A673 (cell line): ENCODE measurements at regions not wholly inside any gene's neighbourhood (a gene's known extent, or its start where the extent isn't known, plus 50 kb on each side); places are given as distances from the start of the nearest gene placed in this dataset.

ENCODE experiments used
- BruUV-seq: library from RNA; stranded (reverse); fragments of 400-500 nt; replicated peaks from 2 replicates; lab custom pipeline; 2021; lab: Mats Ljungman, UMichigan
- CTCF ChIA-PET: fragments of 300-600 bp; sonication (Branson Sonifier 250); formaldehyde crosslinking; loops from one replicate; lab custom pipeline; 2022; ENCODE audit warnings: antibody characterized with exemption; lab: Charles Lee
- POLR2A ChIA-PET: fragments of 300-600 bp; sonication (Branson Sonifier 250); formaldehyde crosslinking; loops from one replicate; lab custom pipeline; 2022; ENCODE audit warnings: antibody characterized with exemption; ENCODE audit not compliant: low non-redundant PET; lab: Charles Lee
- DNase-seq: peaks from one replicate; pipeline ENCODE4 v3.0.0-alpha.2; 2015; ENCODE audit warnings: low spot score
- H3K27ac ChIP-seq: fragments of 200-600 bp; sonication (generic); 2 replicates; pipeline ENCODE4 v1.5.1; 2016; ENCODE audit warnings: mixed run types, low read depth, mild to moderate bottlenecking, mixed read lengths, antibody characterized with exemption, low read length; ENCODE audit not compliant: poor library complexity, severe bottlenecking
- H3K27me3 ChIP-seq: fragments of 200-600 bp; sonication (generic); replicated peaks from 2 replicates; pipeline ENCODE4 v1.6.1; 2017; ENCODE audit warnings: mixed run types, low read depth, mild to moderate bottlenecking, mixed read lengths, antibody characterized with exemption, low read length; ENCODE audit not compliant: insufficient read depth, poor library complexity
- H3K36me3 ChIP-seq: fragments of 200-600 bp; sonication (generic); 2 replicates; pipeline ENCODE4 v1.6.1; 2016; ENCODE audit warnings: mixed run types, mild to moderate bottlenecking, mixed read lengths, antibody characterized with exemption, low read length; ENCODE audit not compliant: insufficient read depth, poor library complexity, severe bottlenecking
- H3K4me1 ChIP-seq: fragments of 200-600 bp; sonication (generic); 2 replicates; pipeline ENCODE4 v1.6.1; 2017; ENCODE audit warnings: mixed run types, mild to moderate bottlenecking, mixed read lengths, antibody characterized with exemption, low read length; ENCODE audit not compliant: insufficient read depth, poor library complexity, severe bottlenecking
- H3K4me3 ChIP-seq: fragments of 200-600 bp; sonication (generic); 2 replicates; pipeline ENCODE4 v1.5.1; 2016; ENCODE audit warnings: low read depth, mixed run types, mild to moderate bottlenecking, mixed read lengths, low read length; ENCODE audit not compliant: poor library complexity, severe bottlenecking
- H3K9me3 ChIP-seq: fragments of 200-600 bp; sonication (generic); 2 replicates; pipeline ENCODE4 v1.6.1; 2016; ENCODE audit warnings: mixed run types, low read depth, mild to moderate bottlenecking, mixed read lengths, antibody characterized with exemption, low read length; ENCODE audit not compliant: poor library complexity, severe bottlenecking
- CTCF ChIP-seq: fragments of 300-800, 200-600 bp; sonication (generic); conservative IDR thresholded peaks from 2 replicates; pipeline ENCODE4 v1.5.1; 2017; ENCODE audit warnings: low read depth, mild to moderate bottlenecking, antibody characterized with exemption, low read length, moderate library complexity, mixed read lengths
- EZH2 ChIP-seq: fragments of 200-600 bp; sonication (generic); IDR thresholded peaks from 2 replicates; pipeline ENCODE4 v1.6.1; 2017; ENCODE audit warnings: borderline replicate concordance, low read depth, mild to moderate bottlenecking, mixed read lengths, antibody characterized with exemption, low read length; ENCODE audit not compliant: poor library complexity, severe bottlenecking
- intact Hi-C: fragments of 100-400 bp; cut with micrococcal nuclease; formaldehyde crosslinking; loops from one replicate; pipeline ENCODE4 v1.10.0; 2022; ENCODE audit not compliant: unreplicated experiment

- Histone ChIP-seq H3K27ac (no peak overlapping the region), H3K4me3 (no peak overlapping the region), H3K36me3 (no peaks in the 10 kb centered on the region), H3K27me3 (no peaks in the 10 kb centered on the region), H3K9me3 (no peaks in the 10 kb centered on the region), H3K4me1 (no peaks in the 10 kb centered on the region)
- no peak for DNase-seq
- intact Hi-C loops: no loop called here
- ChIA-PET CTCF (no interaction called here), POLR2A (no interaction called here)
- no TSS peak for BruUV-seq
- TF ChIP-seq EZH2 (no peak), CTCF (no peak)
These were observed 376.6 kb downstream of the TMA16 start for GRCh38 chr4:163871078-163871477.

GRCh38 chr4:163875327-163875726 is 380.8 kb downstream of the TMA16 start:
- no peak overlapping the region for H3K27ac ChIP-seq
- POLR2A ChIA-PET: no interaction called here
- BruUV-seq: no TSS peak
- no peaks in the 10 kb centered on the region for H3K27me3 ChIP-seq
- CTCF ChIA-PET: no interaction called here
- no peaks in the 10 kb centered on the region for H3K9me3 ChIP-seq
- intact Hi-C loops: no loop called here
- TF ChIP-seq CTCF (no peak), EZH2 (no peak)
- no peaks in the 10 kb centered on the region for H3K4me1 ChIP-seq
- DNase-seq: no peak
- no peak overlapping the region for H3K4me3 ChIP-seq
- no peaks in the 10 kb centered on the region for H3K36me3 ChIP-seq

- Histone ChIP-seq H3K36me3 (no peaks in the 10 kb centered on the region), H3K4me1 (no peaks in the 10 kb centered on the region), H3K9me3 (no peaks in the 10 kb centered on the region), H3K4me3 (no peak overlapping the region), H3K27me3 (no peaks in the 10 kb centered on the region), H3K27ac (no peak overlapping the region)
- no TSS peak for BruUV-seq
- ChIA-PET POLR2A (no interaction called here), CTCF (no interaction called here)
- intact Hi-C loops: no loop called here
- TF ChIP-seq CTCF (no peak), EZH2 (no peak)
- DNase-seq: no peak
These were observed 384.0 kb downstream of the TMA16 start for GRCh38 chr4:163878336-163879121.
